Upper lobe of left lung (tissue), 4 donors: ENCODE measurements at regions not wholly inside any gene's neighbourhood (a gene's known extent, or its start where the extent isn't known, plus 50 kb on each side); places are given as distances from the start of the nearest gene placed in this dataset.

Experiments used
- CTCF ChIP-seq, 6 experiments: fragments of 450-650 bp in 4 of 6; fragments of 200-600 bp in 2 of 6; sonication (generic) in 2 of 6; IDR thresholded peaks; one replicate each; pipeline ENCODE4 v1.5.1; 2016 to 2019; ENCODE audit warnings: antibody characterized with exemption in 6 of 6
- EP300 ChIP-seq, 4 donors: sonication (generic); formaldehyde crosslinking; IDR thresholded peaks; one replicate each; pipeline ENCODE4 v1.5.1; 2017; ENCODE audit warnings: antibody characterized with exemption in 4 of 4, control low read depth in 2 of 4
- POLR2A ChIP-seq, 4 donors: fragments of 450-650 bp; IDR thresholded peaks; one replicate each; pipeline ENCODE4 v1.5.1; 2016 to 2017; ENCODE audit warnings: antibody characterized with exemption in 4 of 4, mild to moderate bottlenecking in 2 of 4
- POLR2AphosphoS5 ChIP-seq, 2 donors: sonication (generic); formaldehyde crosslinking; IDR thresholded peaks; one replicate each; pipeline ENCODE4 v1.5.1; 2017; ENCODE audit warnings: antibody characterized with exemption in 2 of 2

DNA sequence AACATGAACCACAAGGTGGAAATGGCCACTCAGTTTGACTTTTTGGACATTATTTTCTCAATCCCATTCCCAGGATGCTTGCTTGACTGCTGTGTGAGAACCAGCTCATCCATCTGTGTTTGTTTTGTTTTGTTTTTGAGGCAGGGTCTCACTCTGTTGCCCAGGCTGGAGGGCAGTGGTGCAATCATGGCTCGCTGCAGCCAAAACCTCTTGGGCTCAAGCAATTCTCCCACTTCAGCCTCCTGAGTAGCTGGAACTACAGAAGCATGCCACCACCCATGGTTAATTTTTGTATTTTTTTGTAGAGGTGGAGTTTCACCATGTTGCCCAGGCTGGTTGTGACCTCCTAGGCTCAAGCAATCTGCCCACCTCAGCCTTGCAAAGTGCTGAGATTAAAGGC is 166.0 kb upstream of the CDH4 start:
- TF ChIP-seq CTCF (IDR thresholded peaks at IDR 0.05) (no peak), EP300 (IDR thresholded peaks at IDR 0.05) (no peak), POLR2A (IDR thresholded peaks at IDR 0.05) (no peak), POLR2AphosphoS5 (IDR thresholded peaks at IDR 0.05) (no peak)
